GM23338 (cell line): ENCODE measurements at regions not wholly inside any gene's neighbourhood (a gene's known extent, or its start where the extent isn't known, plus 50 kb on each side); places are given as distances from the start of the nearest gene placed in this dataset.
"Not testable (repeated sequence)": the region's sequence is repeated elsewhere in the genome, so short reads cannot be mapped to it uniquely, and the experiment has no call there.

Experiments
- ATAC-seq: fragments of 200-7000 bp; cut with Tn5 transposase; 3 replicates; pipeline ENCODE4 v1.9.1; 2020
- DNase-seq: peaks from one replicate; pipeline ENCODE4 v3.0.0-alpha.2; 2015; ENCODE audit warnings: low spot score
- H2AFZ ChIP-seq: fragments of 200-600 bp; sonication (generic); 2 replicates; pipeline ENCODE4 v1.8.0; 2016; ENCODE audit warnings: antibody characterized with exemption, mild to moderate bottlenecking, moderate library complexity
- H3F3A ChIP-seq: fragments of 200-600 bp; sonication (generic); replicated peaks from 2 replicates; pipeline ENCODE4 v1.8.0; 2017; ENCODE audit warnings: antibody characterized with exemption, mixed run types, low read depth
- H3K27ac ChIP-seq: fragments of 200-600 bp; sonication (generic); 2 replicates; pipeline ENCODE4 v1.6.1; 2016; ENCODE audit warnings: low read depth
- H3K27me3 ChIP-seq: fragments of 200-600 bp; sonication (generic); 2 replicates; pipeline ENCODE4 v1.8.0; 2016; ENCODE audit warnings: mild to moderate bottlenecking, mixed run types, moderate library complexity; ENCODE audit not compliant: insufficient read depth
- H3K36me3 ChIP-seq: fragments of 200-600 bp; sonication (generic); 2 replicates; pipeline ENCODE4 v1.8.0; 2016; ENCODE audit warnings: mild to moderate bottlenecking; ENCODE audit not compliant: insufficient read depth
- H3K4me1 ChIP-seq: fragments of 200-600 bp; sonication (generic); 2 replicates; pipeline ENCODE4 v1.8.0; 2016; ENCODE audit warnings: mild to moderate bottlenecking, moderate library complexity; ENCODE audit not compliant: insufficient read depth
- H3K4me2 ChIP-seq: fragments of 200-600 bp; sonication (generic); 2 replicates; pipeline ENCODE4 v1.7.1; 2017; ENCODE audit warnings: mixed run types
- H3K4me3 ChIP-seq: fragments of 200-600 bp; sonication (generic); 2 replicates; pipeline ENCODE4 v1.6.1; 2016; ENCODE audit warnings: mixed run types
- H3K79me2 ChIP-seq: fragments of 200-600 bp; sonication (generic); replicated peaks from 2 replicates; pipeline ENCODE4 v1.8.0; 2017; ENCODE audit warnings: mild to moderate bottlenecking; ENCODE audit not compliant: insufficient read depth
- H3K9me2 ChIP-seq: fragments of 200-600 bp; sonication (generic); 2 replicates; pipeline ENCODE4 v1.8.0; 2017; ENCODE audit not compliant: insufficient read depth
- H4K20me1 ChIP-seq: fragments of 200-600 bp; sonication (generic); replicated peaks from 2 replicates; pipeline ENCODE4 v1.8.0; 2017; ENCODE audit warnings: mild to moderate bottlenecking; ENCODE audit not compliant: insufficient read depth
- H3K27ac Mint-ChIP-seq: 2 replicates; pipeline ENCODE4 v1.8.0; 2020; ENCODE audit warnings: inconsistent platforms, mild to moderate bottlenecking, moderate library complexity, mixed read lengths
- H3K27me3 Mint-ChIP-seq: 3 replicates; pipeline ENCODE4 v1.8.0; 2022; ENCODE audit warnings: low read depth, mild to moderate bottlenecking, moderate library complexity, mixed read lengths, inconsistent platforms; ENCODE audit not compliant: insufficient read depth, poor library complexity
- H3K36me3 Mint-ChIP-seq: 3 replicates; pipeline ENCODE4 v1.8.0; 2021; ENCODE audit warnings: low read depth, mild to moderate bottlenecking, inconsistent platforms, moderate library complexity, mixed read lengths
- H3K4me1 Mint-ChIP-seq: 3 replicates; pipeline ENCODE4 v1.8.0; 2020; ENCODE audit warnings: mild to moderate bottlenecking, inconsistent platforms, mixed read lengths
- H3K4me3 Mint-ChIP-seq: 3 replicates; pipeline ENCODE4 v1.8.0; 2021; ENCODE audit warnings: moderate library complexity, mild to moderate bottlenecking, inconsistent platforms, mixed read lengths
- H3K9me3 Mint-ChIP-seq: 3 replicates; pipeline ENCODE4 v1.8.0; 2020; ENCODE audit warnings: moderate library complexity, mild to moderate bottlenecking, inconsistent platforms, mixed read lengths
- CREB1 ChIP-seq: fragments of 250-450 bp; sonication (Bioruptor Pico); IDR thresholded peaks from 2 replicates; pipeline ENCODE4 v1.5.0; 2020; ENCODE audit warnings: low read depth, mild to moderate bottlenecking, moderate library complexity
- CTCF ChIP-seq, 2 experiments: fragments of 200-600 bp in 1 of 2; sonication (generic) in 1 of 2; conservative IDR thresholded peaks; 2 replicates each; pipeline versions ENCODE4 v1.5.1 to v1.6.1; 2016 to 2017; ENCODE audit warnings: antibody characterized with exemption in 2 of 2, low read depth in 2 of 2, mild to moderate bottlenecking in 2 of 2, moderate library complexity in 1 of 2
- ETS1 ChIP-seq: IDR thresholded peaks from 2 replicates; pipeline ENCODE4 v1.6.1; 2016; ENCODE audit warnings: antibody characterized with exemption
- EZH2 ChIP-seq: fragments of 200-600 bp; sonication (generic); IDR thresholded peaks from one replicate; pipeline ENCODE4 v1.8.0; 2017; ENCODE audit warnings: antibody characterized with exemption, mild to moderate bottlenecking, low read depth; ENCODE audit not compliant: unreplicated experiment
- EZH2phosphoT487 ChIP-seq: fragments of 200-600 bp; sonication (generic); IDR thresholded peaks from one replicate; pipeline ENCODE4 v1.8.1; 2018; ENCODE audit warnings: antibody characterized with exemption; ENCODE audit not compliant: unreplicated experiment
- JUNB ChIP-seq: IDR thresholded peaks from one replicate; pipeline ENCODE4 v1.6.1; 2016; ENCODE audit warnings: antibody characterized with exemption; ENCODE audit not compliant: unreplicated experiment
- NANOG ChIP-seq: IDR thresholded peaks from 2 replicates; pipeline ENCODE4 v1.6.1; 2016; ENCODE audit warnings: antibody characterized with exemption, borderline replicate concordance
- STAT1 ChIP-seq: IDR thresholded peaks from one replicate; pipeline ENCODE4 v1.6.1; 2016; ENCODE audit warnings: antibody characterized with exemption; ENCODE audit not compliant: unreplicated experiment
- ZNF114 ChIP-seq: fragments of 250-450 bp; sonication (Bioruptor Pico); IDR thresholded peaks from 2 replicates; pipeline ENCODE4 v1.5.0; 2020; ENCODE audit warnings: mild to moderate bottlenecking, moderate library complexity

GRCh38 chr7:79770063-79770462 lies 316.6 kb upstream of the MAGI2 start:
- Mint-ChIP-seq H3K27me3 (peaks cover 3% of the 10 kb centered on the region), H3K27ac (no peak overlapping the region), H3K4me3 (no peak overlapping the region), H3K4me1 (peaks cover 6% of the 10 kb centered on the region; the same call in 1 of the 3 replicates), H3K36me3 (no peaks in the 10 kb centered on the region), H3K9me3 (no peaks in the 10 kb centered on the region)
- ATAC-seq (no peak), DNase-seq (no peak)
- H3K27me3 ChIP-seq = no peaks in the 10 kb centered on the region
- no peaks in the 10 kb centered on the region for H3F3A ChIP-seq
- no peaks in the 10 kb centered on the region for H3K4me1 ChIP-seq
- no peaks in the 10 kb centered on the region for H4K20me1 ChIP-seq
- peaks cover 5% of the 10 kb centered on the region; the same call in 1 of the 2 replicates for H3K9me2 ChIP-seq
- H3K4me3 ChIP-seq = no peak overlapping the region
- no peak overlapping the region for H3K4me2 ChIP-seq
- H3K36me3 ChIP-seq = no peaks in the 10 kb centered on the region
- no peak for TF ChIP-seq CREB1 (CRISPR knock-in tag)
- H2AFZ ChIP-seq = peak overlapping the region; percentile 25; the same call in 1 of the 2 replicates
- H3K27ac ChIP-seq = no peak overlapping the region
- no peaks in the 10 kb centered on the region for H3K79me2 ChIP-seq

- H4K20me1 ChIP-seq, H3K4me2 ChIP-seq, H3K27me3 ChIP-seq, H3K27ac ChIP-seq, H3K4me1 ChIP-seq, H3K4me1 Mint-ChIP-seq, ATAC-seq, H3K4me3 Mint-ChIP-seq, H3K9me3 Mint-ChIP-seq, H3K36me3 Mint-ChIP-seq, H3K27ac Mint-ChIP-seq, H2AFZ ChIP-seq, H3K79me2 ChIP-seq, H3K9me2 ChIP-seq, H3F3A ChIP-seq, H3K4me3 ChIP-seq, H3K36me3 ChIP-seq, H3K27me3 Mint-ChIP-seq: not testable (repeated sequence)
- peak; percentile 2 for DNase-seq
These were observed 314.6 kb upstream of the MAGI2 start for GRCh38 chr7:79767876-79768560.

GRCh38 chr7:79767192-79767591 lies 313.7 kb upstream of the MAGI2 start:
- H3K36me3 Mint-ChIP-seq, H2AFZ ChIP-seq, H3K4me1 ChIP-seq, H3F3A ChIP-seq, H3K4me3 Mint-ChIP-seq, H3K36me3 ChIP-seq, H3K4me3 ChIP-seq, H3K27me3 ChIP-seq, DNase-seq, H3K79me2 ChIP-seq, H4K20me1 ChIP-seq, H3K4me1 Mint-ChIP-seq, ATAC-seq, H3K27me3 Mint-ChIP-seq, H3K27ac ChIP-seq, H3K9me3 Mint-ChIP-seq, H3K4me2 ChIP-seq, H3K27ac Mint-ChIP-seq, H3K9me2 ChIP-seq: not testable (repeated sequence)

- H3K9me3 Mint-ChIP-seq = no peaks in the 10 kb centered on the region
- no peaks in the 10 kb centered on the region for H3K79me2 ChIP-seq
- TF ChIP-seq STAT1 = no peak
- TF ChIP-seq ZNF114 (CRISPR knock-in tag) = no peak
- no peak for TF ChIP-seq EZH2phosphoT487
- TF ChIP-seq CREB1 (CRISPR knock-in tag) = no peak
- no peak for TF ChIP-seq NANOG
- TF ChIP-seq EZH2 = no peak
- no peak for TF ChIP-seq JUNB
- TF ChIP-seq ETS1 = no peak
- no peak for TF ChIP-seq CTCF (conservative IDR thresholded peaks at IDR 0.05; ENCODE audit: low read depth in 2 of 2)
These were observed 308.5 kb upstream of the MAGI2 start for GRCh38 chr7:79761876-79762429.

More at GRCh38 chr7:79761876-79762429, 308.5 kb upstream of the MAGI2 start:
- DNase-seq (no peak), ATAC-seq (no peak)
- Histone ChIP-seq H3K27me3 (no peaks in the 10 kb centered on the region), H2AFZ (0 out of 2 replicates have a peak overlapping the region, but pooled peaks have one; percentile 5), H4K20me1 (no peaks in the 10 kb centered on the region), H3F3A (no peaks in the 10 kb centered on the region), H3K27ac (no peak overlapping the region), H3K36me3 (no peaks in the 10 kb centered on the region), H3K9me2 (peaks cover 5% of the 10 kb centered on the region), H3K4me3 (no peak overlapping the region), H3K4me2 (no peak overlapping the region), H3K4me1 (no peaks in the 10 kb centered on the region)
- no peaks in the 10 kb centered on the region for H3K27me3 Mint-ChIP-seq
- H3K27ac Mint-ChIP-seq = no peak overlapping the region
- H3K36me3 Mint-ChIP-seq = no peaks in the 10 kb centered on the region
- H3K4me1 Mint-ChIP-seq = no peaks in the 10 kb centered on the region
- H3K4me3 Mint-ChIP-seq = no peak overlapping the region
